CD4-positive, CD25-positive, alpha-beta regulatory T cell (primary cell): ENCODE measurements at regions not wholly inside any gene's neighbourhood (a gene's known extent, or its start where the extent isn't known, plus 50 kb on each side); places are given as distances from the start of the nearest gene placed in this dataset.
A peak's percentile ranks its signal among the peaks of the same experiment; 100 is the strongest.

ENCODE experiments used
- ATAC-seq, 2 donors: fragments of 150-1000 bp; cut with Tn5 transposase; one replicate each; pipeline ENCODE4 v1.10.0; 2021; ENCODE audit warnings: low read depth in 2 of 2, moderate number of reproducible peaks in 2 of 2, moderate library complexity in 1 of 2
- DNase-seq, 3 donors: peaks; one replicate each; pipeline versions ENCODE4 v3.0.0 to v3.0.0-alpha.2; 2012 to 2022; ENCODE audit warnings: mixed read lengths in 1 of 3
- H3K27ac ChIP-seq: one replicate; pipeline ENCODE4 v1.7.0; 2013; ENCODE audit warnings: mild to moderate bottlenecking, low read length; ENCODE audit not compliant: insufficient read depth, poor library complexity, severe bottlenecking
- H3K27me3 ChIP-seq: one replicate; pipeline ENCODE4 v1.7.0; 2013; ENCODE audit warnings: low read length; ENCODE audit not compliant: control insufficient read depth, insufficient read depth
- H3K36me3 ChIP-seq: one replicate; pipeline ENCODE4 v1.7.0; 2013; ENCODE audit warnings: mild to moderate bottlenecking, low read length, moderate library complexity; ENCODE audit not compliant: control insufficient read depth, insufficient read depth
- H3K4me1 ChIP-seq: 2 replicates; pipeline ENCODE4 v1.7.0; 2013; ENCODE audit warnings: mild to moderate bottlenecking, low read length; ENCODE audit not compliant: insufficient read depth, control insufficient read depth, poor library complexity, severe bottlenecking
- H3K4me3 ChIP-seq: one replicate; pipeline ENCODE4 v1.7.0; 2013; ENCODE audit warnings: low read depth, mild to moderate bottlenecking, low read length, moderate library complexity
- H3K9me3 ChIP-seq, 2 experiments: 1 replicate in 1 of 2; 2 replicates in 1 of 2; pipeline ENCODE4 v1.7.0; 2013; ENCODE audit warnings: low read length in 2 of 2, mild to moderate bottlenecking in 1 of 2, moderate library complexity in 1 of 2; ENCODE audit not compliant: control insufficient read depth in 2 of 2
- H3K27ac Mint-ChIP-seq, 3 donors: one replicate each; pipeline ENCODE4 v1.8.0; 2020 to 2022; ENCODE audit warnings: mild to moderate bottlenecking in 3 of 3, mixed read lengths in 3 of 3, moderate library complexity in 2 of 3
- H3K27me3 Mint-ChIP-seq: one replicate; pipeline ENCODE4 v1.8.0; 2022; ENCODE audit warnings: mild to moderate bottlenecking, mixed read lengths
- H3K36me3 Mint-ChIP-seq: one replicate; pipeline ENCODE4 v1.8.0; 2020; ENCODE audit warnings: mixed read lengths
- H3K4me1 Mint-ChIP-seq, 4 donors: one replicate each; pipeline ENCODE4 v1.8.0; 2020 to 2022; ENCODE audit warnings: mixed read lengths in 4 of 4, mild to moderate bottlenecking in 1 of 4
- H3K4me3 Mint-ChIP-seq, 4 donors: one replicate each; pipeline ENCODE4 v1.8.0; 2020 to 2022; ENCODE audit warnings: mild to moderate bottlenecking in 4 of 4, mixed read lengths in 4 of 4, moderate library complexity in 3 of 4
- H3K9me3 Mint-ChIP-seq, 7 donors: one replicate each; pipeline ENCODE4 v1.8.0; 2020 to 2022; ENCODE audit warnings: mixed read lengths in 7 of 7, mild to moderate bottlenecking in 3 of 7, moderate library complexity in 2 of 7

GRCh38 chr10:120970595-120971529 is 119.7 kb downstream of the WDR11 start:
- DNase-seq (no peak), ATAC-seq (no peak)
- H3K9me3 Mint-ChIP-seq, result peaks cover 0 to 10% (median 5%) of the 10 kb centered on the region in 7 donors
- H3K4me3 Mint-ChIP-seq, result no peak overlapping the region
- no peak overlapping the region for H3K27ac Mint-ChIP-seq
- peaks cover 17% of the 10 kb centered on the region for H3K27me3 Mint-ChIP-seq
- H3K4me3 ChIP-seq, result no peak overlapping the region
- H3K27me3 ChIP-seq, result peaks cover 5% of the 10 kb centered on the region
- H3K27ac ChIP-seq, result no peak overlapping the region
- no peaks in the 10 kb centered on the region for H3K4me1 Mint-ChIP-seq
- no peaks in the 10 kb centered on the region for H3K4me1 ChIP-seq
- H3K36me3 ChIP-seq, result no peaks in the 10 kb centered on the region
- H3K36me3 Mint-ChIP-seq, result no peaks in the 10 kb centered on the region
- no peaks in the 10 kb centered on the region for H3K9me3 ChIP-seq

GRCh38 chr10:120971671-120972070 is 120.5 kb downstream of the WDR11 start:
- Mint-ChIP-seq H3K36me3 (no peaks in the 10 kb centered on the region), H3K27ac (no peak overlapping the region), H3K4me3 (no peak overlapping the region), H3K9me3 (peaks cover 0 to 10% (median 5%) of the 10 kb centered on the region in 7 donors), H3K4me1 (no peaks in the 10 kb centered on the region), H3K27me3 (peaks cover 19% of the 10 kb centered on the region)
- peaks cover 6% of the 10 kb centered on the region for H3K27me3 ChIP-seq
- H3K9me3 ChIP-seq, result no peaks in the 10 kb centered on the region
- no peaks in the 10 kb centered on the region for H3K4me1 ChIP-seq
- H3K4me3 ChIP-seq, result no peak overlapping the region
- no peak overlapping the region for H3K27ac ChIP-seq
- no peak for DNase-seq
- no peaks in the 10 kb centered on the region for H3K36me3 ChIP-seq
- no peak for ATAC-seq

- no peak overlapping the region for H3K27ac ChIP-seq
- Mint-ChIP-seq H3K27me3 (peaks cover 19% of the 10 kb centered on the region), H3K9me3 (peaks cover 0 to 10% (median 5%) of the 10 kb centered on the region in 7 donors), H3K4me3 (no peak overlapping the region), H3K36me3 (no peaks in the 10 kb centered on the region), H3K4me1 (no peaks in the 10 kb centered on the region), H3K27ac (no peak overlapping the region)
- no peaks in the 10 kb centered on the region for H3K9me3 ChIP-seq
- DNase-seq (no peak), ATAC-seq (no peak)
- no peaks in the 10 kb centered on the region for H3K4me1 ChIP-seq
- no peaks in the 10 kb centered on the region for H3K36me3 ChIP-seq
- H3K27me3 ChIP-seq, result peaks cover 6% of the 10 kb centered on the region
- H3K4me3 ChIP-seq, result no peak overlapping the region
Measured at GRCh38 chr10:120972259-120972658, 121.1 kb downstream of the WDR11 start.

GRCh38 chr10:120975072-120975867 is 124.1 kb downstream of the WDR11 start:
- Mint-ChIP-seq H3K27ac (no peak overlapping the region), H3K4me3 (no peak overlapping the region), H3K9me3 (peaks cover 0 to 8% (median 1%) of the 10 kb centered on the region in 7 donors), H3K4me1 (peaks cover 0 to 9% (median 4%) of the 10 kb centered on the region in 4 donors), H3K36me3 (no peaks in the 10 kb centered on the region), H3K27me3 (peaks cover 30% of the 10 kb centered on the region)
- no peak for DNase-seq
- Histone ChIP-seq H3K27me3 (peaks cover 13% of the 10 kb centered on the region), H3K27ac (no peak overlapping the region), H3K9me3 (no peaks in the 10 kb centered on the region), H3K4me3 (no peak overlapping the region), H3K36me3 (no peaks in the 10 kb centered on the region), H3K4me1 (peaks cover 3% of the 10 kb centered on the region)
- ATAC-seq, result no peak

- ATAC-seq (no peak), DNase-seq (no peak)
- Mint-ChIP-seq H3K4me3 (no peak overlapping the region), H3K4me1 (peaks cover 0 to 9% (median 4%) of the 10 kb centered on the region in 4 donors), H3K9me3 (peaks cover 0 to 8% (median 1%) of the 10 kb centered on the region in 7 donors), H3K36me3 (no peaks in the 10 kb centered on the region), H3K27me3 (peaks cover 36% of the 10 kb centered on the region), H3K27ac (no peak overlapping the region)
- Histone ChIP-seq H3K9me3 (no peaks in the 10 kb centered on the region), H3K27me3 (peaks cover 13% of the 10 kb centered on the region), H3K4me3 (no peak overlapping the region), H3K27ac (no peak overlapping the region), H3K4me1 (peaks cover 3% of the 10 kb centered on the region), H3K36me3 (no peaks in the 10 kb centered on the region)
Measured at GRCh38 chr10:120975868-120976225, 124.7 kb downstream of the WDR11 start.

GRCh38 chr10:120977897-120978296 is 126.7 kb downstream of the WDR11 start:
- no peak overlapping the region for H3K4me3 ChIP-seq
- no peaks in the 10 kb centered on the region for H3K36me3 ChIP-seq
- peaks cover 49% of the 10 kb centered on the region for H3K27me3 Mint-ChIP-seq
- H3K9me3 Mint-ChIP-seq, result peaks cover 0 to 8% (median 1%) of the 10 kb centered on the region in 7 donors
- peaks cover 13% of the 10 kb centered on the region for H3K27me3 ChIP-seq
- H3K4me1 Mint-ChIP-seq, result peaks cover 0 to 9% (median 4%) of the 10 kb centered on the region in 4 donors
- no peak for DNase-seq
- H3K4me1 ChIP-seq, result peaks cover 3% of the 10 kb centered on the region
- no peak overlapping the region for H3K27ac ChIP-seq
- H3K9me3 ChIP-seq, result no peaks in the 10 kb centered on the region
- no peak for ATAC-seq
- H3K27ac Mint-ChIP-seq, result no peak overlapping the region
- H3K4me3 Mint-ChIP-seq, result peak overlapping the region in 1 of 4 donors; percentile 2
- no peaks in the 10 kb centered on the region for H3K36me3 Mint-ChIP-seq

GRCh38 chr10:120978589-120979252 is 127.6 kb downstream of the WDR11 start:
- no peak for ATAC-seq
- peaks cover 13% of the 10 kb centered on the region for H3K27me3 ChIP-seq
- H3K4me1 Mint-ChIP-seq, result peaks cover 0 to 9% (median 4%) of the 10 kb centered on the region in 4 donors
- H3K27me3 Mint-ChIP-seq, result peaks cover 50% of the 10 kb centered on the region
- no peak overlapping the region for H3K27ac Mint-ChIP-seq
- no peaks in the 10 kb centered on the region for H3K36me3 ChIP-seq
- no peaks in the 10 kb centered on the region for H3K36me3 Mint-ChIP-seq
- no peak overlapping the region for H3K27ac ChIP-seq
- peaks cover 3% of the 10 kb centered on the region for H3K4me1 ChIP-seq
- no peaks in the 10 kb centered on the region for H3K9me3 ChIP-seq
- no peak for DNase-seq
- H3K4me3 Mint-ChIP-seq, result no peak overlapping the region
- H3K9me3 Mint-ChIP-seq, result peaks cover 0 to 8% (median 1%) of the 10 kb centered on the region in 7 donors
- no peak overlapping the region for H3K4me3 ChIP-seq
